ENCODE measurements at regions not wholly inside any gene's neighbourhood (a gene's known extent, or its start where the extent isn't known, plus 50 kb on each side); places are given as distances from the start of the nearest gene placed in this dataset.

- H3K27me3 Mint-ChIP-seq (ENCODE audit: low read depth in 2 of 2), result peaks cover 15 to 33% of the 10 kb centered on the region in 2 donors
Measured at GRCh38 chr9:88635151-88635550, 100.2 kb downstream of the NXNL2 start.

DNA sequence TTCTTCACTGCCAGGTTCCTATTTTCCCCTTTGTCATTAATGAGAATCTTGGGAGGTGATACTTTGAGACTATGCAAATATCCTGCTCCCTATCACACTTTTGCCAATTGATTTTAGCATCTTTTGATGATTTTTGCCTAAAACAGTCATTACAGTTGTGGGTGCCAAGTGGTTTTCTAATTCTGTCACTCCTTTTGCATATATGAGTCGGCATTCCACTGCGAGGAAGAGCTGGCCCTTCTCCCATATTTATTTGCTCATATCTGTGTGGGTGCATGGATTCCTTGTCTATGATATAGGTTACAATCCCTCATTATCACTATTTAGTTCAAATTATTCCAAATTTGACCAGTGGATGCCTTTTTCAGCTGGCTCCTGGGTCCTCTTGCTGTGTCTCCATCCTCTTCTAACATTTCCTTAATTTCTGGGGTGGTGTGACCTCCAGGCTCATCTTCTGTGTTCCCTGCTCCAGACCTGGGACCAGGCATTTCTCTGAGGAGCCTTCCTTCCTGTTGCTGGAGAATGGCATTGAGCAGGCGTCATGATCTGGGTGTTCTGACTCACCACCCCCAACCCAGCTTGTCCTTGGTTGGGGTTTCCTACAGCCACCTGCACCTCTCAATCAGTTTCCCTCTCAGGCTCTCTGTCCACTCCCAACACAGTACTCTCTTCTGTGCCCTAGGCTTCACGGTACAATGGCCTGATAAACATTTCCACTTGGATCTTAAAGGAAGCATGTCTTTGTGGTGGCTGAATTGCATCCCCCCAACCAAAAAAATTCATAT lies 106.7 kb downstream of the NXNL2 start:
- H3K27me3 Mint-ChIP-seq (ENCODE audit: low read depth in 2 of 2), result peaks cover 12 to 42% of the 10 kb centered on the region in 2 donors
- H3K36me3 Mint-ChIP-seq, result peaks cover 9% of the 10 kb centered on the region
- DNase-seq, result no peak
- H3K9me3 ChIP-seq (ENCODE audit: control insufficient read depth, insufficient read depth, low read length), result no peaks in the 10 kb centered on the region
- TF ChIP-seq CTCF (IDR thresholded peaks at IDR 0.05), result no peak
- H3K36me3 ChIP-seq (ENCODE audit: control insufficient read depth, insufficient read depth, low read length), result no peaks in the 10 kb centered on the region
- intact Hi-C loops (cut with micrococcal nuclease), result no loop called here
- H3K27ac ChIP-seq (ENCODE audit: low read length), result no peak overlapping the region
- peaks cover 0 to 5% of the 10 kb centered on the region in 2 donors for H3K9me3 Mint-ChIP-seq
- 77% methylated on average over 3 of the region's 4 CpGs for WGBS (ENCODE audit: insufficient coverage)
- H3K4me1 Mint-ChIP-seq, result no peaks in the 10 kb centered on the region
- H3K27ac Mint-ChIP-seq, result no peak overlapping the region
- H3K4me1 ChIP-seq (ENCODE audit: control insufficient read depth, insufficient read depth, low read length), result no peaks in the 10 kb centered on the region
- no peak overlapping the region for H3K4me3 Mint-ChIP-seq
- H3K4me3 ChIP-seq (ENCODE audit: low read length), result no peak overlapping the region
- no peaks in the 10 kb centered on the region for H3K27me3 ChIP-seq (ENCODE audit: control insufficient read depth, insufficient read depth, low read length)
- no peak for ATAC-seq

More at GRCh38 chr9:88635151-88635550, 100.2 kb downstream of the NXNL2 start:
- no peak overlapping the region for H3K4me3 ChIP-seq (ENCODE audit: low read length)
- H3K9me3 Mint-ChIP-seq, result peaks cover 3 to 7% of the 10 kb centered on the region in 2 donors
- ATAC-seq, result no peak
- H3K27me3 ChIP-seq (ENCODE audit: control insufficient read depth, insufficient read depth, low read length), result no peaks in the 10 kb centered on the region
- no peak overlapping the region for H3K27ac ChIP-seq (ENCODE audit: low read length)
- H3K27ac Mint-ChIP-seq, result no peak overlapping the region
- no peak overlapping the region for H3K4me3 Mint-ChIP-seq
- no peaks in the 10 kb centered on the region for H3K9me3 ChIP-seq (ENCODE audit: control insufficient read depth, insufficient read depth, low read length)
- no peaks in the 10 kb centered on the region for H3K36me3 ChIP-seq (ENCODE audit: control insufficient read depth, insufficient read depth, low read length)
- H3K4me1 ChIP-seq (ENCODE audit: control insufficient read depth, insufficient read depth, low read length), result no peaks in the 10 kb centered on the region
- no peak for TF ChIP-seq CTCF (IDR thresholded peaks at IDR 0.05)
- no peaks in the 10 kb centered on the region for H3K4me1 Mint-ChIP-seq
- no peak for DNase-seq
- intact Hi-C loops (cut with micrococcal nuclease), result no loop called here
- peaks cover 9% of the 10 kb centered on the region for H3K36me3 Mint-ChIP-seq

GRCh38 chr9:88642336-88642735 lies 107.4 kb downstream of the NXNL2 start:
- H3K27ac ChIP-seq (ENCODE audit: low read length), result no peak overlapping the region
- peaks cover 10 to 42% of the 10 kb centered on the region in 2 donors for H3K27me3 Mint-ChIP-seq (ENCODE audit: low read depth in 2 of 2)
- H3K4me1 ChIP-seq (ENCODE audit: control insufficient read depth, insufficient read depth, low read length), result no peaks in the 10 kb centered on the region

More at GRCh38 chr9:88642336-88642735, 107.4 kb downstream of the NXNL2 start:
- no peak for ATAC-seq
- peaks cover 0 to 4% of the 10 kb centered on the region in 2 donors for H3K9me3 Mint-ChIP-seq
- Histone ChIP-seq H3K27me3 (ENCODE audit: control insufficient read depth, insufficient read depth, low read length) (no peaks in the 10 kb centered on the region), H3K9me3 (ENCODE audit: control insufficient read depth, insufficient read depth, low read length) (no peaks in the 10 kb centered on the region), H3K36me3 (ENCODE audit: control insufficient read depth, insufficient read depth, low read length) (no peaks in the 10 kb centered on the region), H3K4me3 (ENCODE audit: low read length) (no peak overlapping the region)
- intact Hi-C loops (cut with micrococcal nuclease), result no loop called here
- peaks cover 7% of the 10 kb centered on the region for H3K36me3 Mint-ChIP-seq
- H3K4me1 Mint-ChIP-seq, result no peaks in the 10 kb centered on the region
- TF ChIP-seq CTCF (IDR thresholded peaks at IDR 0.05), result no peak
- no peak overlapping the region for H3K4me3 Mint-ChIP-seq
- H3K27ac Mint-ChIP-seq, result no peak overlapping the region
- no peak for DNase-seq
